Prostate gland (tissue), 2 donors: ENCODE measurements at regions not wholly inside any gene's neighbourhood (a gene's known extent, or its start where the extent isn't known, plus 50 kb on each side); places are given as distances from the start of the nearest gene placed in this dataset.

Experiments used
- DNase-seq: peaks from one replicate; pipeline ENCODE4 v3.0.0-alpha.2; 2019; ENCODE audit warnings: low spot score
- H3K27ac ChIP-seq, 2 donors: fragments of 200-600 bp; sonication (generic); 2 replicates each; pipeline ENCODE4 v1.5.1; 2017 to 2019
- H3K27me3 ChIP-seq: fragments of 200-600 bp; sonication (generic); replicated peaks from 2 replicates; pipeline ENCODE4 v1.5.1; 2019; ENCODE audit not compliant: insufficient read depth
- H3K36me3 ChIP-seq, 2 donors: fragments of 200-600 bp; sonication (generic); 1 replicate in 1 of 2; 2 replicates in 1 of 2; pipeline versions ENCODE4 v1.5.1 to v1.8.1; 2017 to 2019
- H3K4me1 ChIP-seq: fragments of 200-600 bp; sonication (generic); replicated peaks from 2 replicates; pipeline ENCODE4 v1.5.1; 2019
- H3K4me3 ChIP-seq, 2 donors: fragments of 200-600 bp; sonication (generic); 2 replicates each; pipeline ENCODE4 v1.5.1; 2017 to 2019
- H3K9me3 ChIP-seq: fragments of 200-600 bp; sonication (generic); 2 replicates; pipeline ENCODE4 v1.5.1; 2017
- POLR2A ChIP-seq: fragments of 450-650 bp; IDR thresholded peaks from one replicate; pipeline ENCODE4 v1.6.1; 2016; ENCODE audit warnings: antibody characterized with exemption, mild to moderate bottlenecking
- POLR2AphosphoS5 ChIP-seq: sonication (generic); formaldehyde crosslinking; IDR thresholded peaks from one replicate; pipeline ENCODE4 v1.6.1; 2017; ENCODE audit warnings: antibody characterized with exemption
- WGBS: methylation state at CpG from one replicate; pipeline ENCODE4 v1.1.5; 2018; 5-methylcytosine and 5-hydroxymethylcytosine counted together
- intact Hi-C: fragments of 100-400 bp; cut with DNase I; formaldehyde crosslinking; loops from one replicate; pipeline ENCODE4 v1.14.2; 2022
- TF ChIP-seq, protein P1 (sequence below), 4 experiments: fragments of 200-600 bp in 2 of 4; fragments of 450-650 bp in 2 of 4; sonication (generic) in 2 of 4; IDR thresholded peaks; 1 replicate in 3 of 4; 2 replicates in 1 of 4; pipeline ENCODE4 v1.5.1; 2016 to 2019; ENCODE audit warnings: antibody characterized with exemption in 4 of 4, mild to moderate bottlenecking in 2 of 4, moderate library complexity in 2 of 4

DNA sequence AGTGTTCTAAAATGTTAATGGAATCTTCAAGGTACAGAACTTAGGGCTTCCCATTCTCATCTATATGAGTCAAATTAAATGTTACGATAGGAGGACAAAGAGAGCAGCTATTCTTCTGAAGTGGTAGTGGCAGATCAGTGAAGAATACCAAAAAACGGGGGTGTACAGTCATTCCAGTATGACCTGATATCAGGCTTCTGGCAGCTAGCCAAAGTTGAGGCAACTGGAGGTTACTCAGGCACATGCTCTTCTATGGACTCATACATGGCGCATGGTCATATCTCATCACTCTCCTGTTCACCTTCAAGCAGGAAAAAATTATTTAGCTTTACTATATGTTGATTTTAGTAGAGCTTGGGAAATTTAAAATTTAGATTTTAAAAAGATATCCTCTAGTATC, 1608.8 kb downstream of the GRIK2 start:
- no peak for DNase-seq
- WGBS, result 70% methylated on average over 3 of the region's 3 CpGs
- no peaks in the 10 kb centered on the region for H3K4me1 ChIP-seq
- intact Hi-C loops, result no loop called here
- H3K4me3 ChIP-seq, result no peak overlapping the region
- no peaks in the 10 kb centered on the region for H3K9me3 ChIP-seq
- no peak overlapping the region for H3K27ac ChIP-seq
- no peaks in the 10 kb centered on the region for H3K36me3 ChIP-seq
- TF ChIP-seq POLR2A (no peak), POLR2AphosphoS5 (no peak)
- TF ChIP-seq, protein P1, sequence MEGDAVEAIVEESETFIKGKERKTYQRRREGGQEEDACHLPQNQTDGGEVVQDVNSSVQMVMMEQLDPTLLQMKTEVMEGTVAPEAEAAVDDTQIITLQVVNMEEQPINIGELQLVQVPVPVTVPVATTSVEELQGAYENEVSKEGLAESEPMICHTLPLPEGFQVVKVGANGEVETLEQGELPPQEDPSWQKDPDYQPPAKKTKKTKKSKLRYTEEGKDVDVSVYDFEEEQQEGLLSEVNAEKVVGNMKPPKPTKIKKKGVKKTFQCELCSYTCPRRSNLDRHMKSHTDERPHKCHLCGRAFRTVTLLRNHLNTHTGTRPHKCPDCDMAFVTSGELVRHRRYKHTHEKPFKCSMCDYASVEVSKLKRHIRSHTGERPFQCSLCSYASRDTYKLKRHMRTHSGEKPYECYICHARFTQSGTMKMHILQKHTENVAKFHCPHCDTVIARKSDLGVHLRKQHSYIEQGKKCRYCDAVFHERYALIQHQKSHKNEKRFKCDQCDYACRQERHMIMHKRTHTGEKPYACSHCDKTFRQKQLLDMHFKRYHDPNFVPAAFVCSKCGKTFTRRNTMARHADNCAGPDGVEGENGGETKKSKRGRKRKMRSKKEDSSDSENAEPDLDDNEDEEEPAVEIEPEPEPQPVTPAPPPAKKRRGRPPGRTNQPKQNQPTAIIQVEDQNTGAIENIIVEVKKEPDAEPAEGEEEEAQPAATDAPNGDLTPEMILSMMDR (IDR thresholded peaks at IDR 0.05), result no peak
- no peaks in the 10 kb centered on the region for H3K27me3 ChIP-seq

DNA sequence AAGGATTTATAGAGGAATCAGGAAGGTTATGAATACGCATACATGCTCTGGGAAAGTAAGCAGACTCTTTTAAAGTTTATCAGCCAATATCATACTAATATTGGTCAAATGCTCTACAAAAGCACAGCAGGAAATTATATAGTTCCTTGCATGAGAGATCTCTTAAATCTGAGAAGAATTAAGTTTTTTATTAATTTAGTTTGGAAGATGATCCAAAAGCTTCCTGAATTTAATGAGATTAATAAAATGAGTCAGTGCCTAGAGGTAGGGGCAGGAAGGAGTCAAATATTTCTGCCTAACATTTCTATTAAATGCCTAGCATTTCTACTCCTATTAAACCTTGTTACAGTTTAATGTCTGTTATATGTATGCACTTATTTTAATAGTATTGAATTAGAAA, 1608.2 kb downstream of the GRIK2 start:
- Histone ChIP-seq H3K36me3 (no peaks in the 10 kb centered on the region), H3K27me3 (no peaks in the 10 kb centered on the region), H3K4me1 (no peaks in the 10 kb centered on the region), H3K9me3 (no peaks in the 10 kb centered on the region), H3K4me3 (no peak overlapping the region), H3K27ac (no peak overlapping the region)
- TF ChIP-seq, protein P1 (IDR thresholded peaks at IDR 0.05), result no peak
- no peak for TF ChIP-seq POLR2A
- no peak for TF ChIP-seq POLR2AphosphoS5
- intact Hi-C loops, result no loop called here
- DNase-seq, result no peak
- 29% methylated on average over 1 of the region's 1 CpG for WGBS

DNA sequence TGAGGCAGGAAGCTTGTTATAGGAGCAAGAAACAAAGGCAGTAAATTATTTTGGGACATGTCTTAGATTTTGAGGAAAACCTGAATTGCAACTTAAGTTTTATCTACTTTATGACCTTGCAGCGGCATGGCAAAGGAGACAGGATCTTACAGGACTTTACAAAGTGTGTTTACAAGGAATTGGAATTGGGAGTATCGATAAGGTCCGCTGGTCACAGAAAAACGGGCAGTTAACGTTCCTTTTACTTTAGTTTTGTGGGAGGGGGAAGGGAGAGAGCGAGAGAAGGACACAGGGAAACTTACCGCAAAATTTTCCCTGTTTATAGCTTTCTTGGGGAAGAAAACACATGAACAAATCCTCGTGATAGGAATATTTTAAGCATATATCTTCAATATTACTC, 1607.2 kb downstream of the GRIK2 start:
- TF ChIP-seq POLR2A, result no peak
- TF ChIP-seq, protein P1 (IDR thresholded peaks at IDR 0.05), result no peak
- no peak for TF ChIP-seq POLR2AphosphoS5
- H3K9me3 ChIP-seq, result no peaks in the 10 kb centered on the region
- H3K4me1 ChIP-seq, result no peaks in the 10 kb centered on the region
- intact Hi-C loops, result no loop called here
- 22% methylated on average over 8 of the region's 8 CpGs for WGBS
- H3K36me3 ChIP-seq, result no peaks in the 10 kb centered on the region
- DNase-seq, result no peak
- H3K4me3 ChIP-seq, result no peak overlapping the region
- no peaks in the 10 kb centered on the region for H3K27me3 ChIP-seq
- no peak overlapping the region for H3K27ac ChIP-seq

DNA sequence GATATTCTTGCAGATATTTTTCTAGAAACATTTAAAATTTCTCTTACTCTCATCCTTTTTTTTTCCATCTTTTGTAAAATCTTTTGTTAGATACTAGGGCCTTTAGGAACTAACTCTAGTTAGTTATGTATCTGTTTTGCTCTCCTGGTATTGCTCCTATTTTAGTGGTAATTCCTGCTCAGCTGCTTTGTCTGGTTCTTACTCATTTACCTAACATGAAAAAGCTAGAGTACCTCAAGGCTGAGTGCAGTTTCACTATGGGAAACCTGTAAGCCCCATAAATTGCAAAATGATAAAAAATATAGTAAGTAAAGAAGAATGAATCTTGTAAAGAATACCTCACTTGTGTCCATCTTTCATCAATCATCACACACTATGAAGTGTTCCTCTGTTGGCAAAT, 1602.0 kb downstream of the GRIK2 start:
- H3K4me3 ChIP-seq, result no peak overlapping the region
- no peak overlapping the region for H3K27ac ChIP-seq
- H3K36me3 ChIP-seq, result no peaks in the 10 kb centered on the region
- H3K4me1 ChIP-seq, result no peaks in the 10 kb centered on the region
- no peaks in the 10 kb centered on the region for H3K9me3 ChIP-seq
- no peaks in the 10 kb centered on the region for H3K27me3 ChIP-seq
- TF ChIP-seq, protein P1 (IDR thresholded peaks at IDR 0.05), result no peak
- TF ChIP-seq POLR2A, result no peak
- TF ChIP-seq POLR2AphosphoS5, result no peak
- intact Hi-C loops, result no loop called here
- DNase-seq, result no peak

DNA sequence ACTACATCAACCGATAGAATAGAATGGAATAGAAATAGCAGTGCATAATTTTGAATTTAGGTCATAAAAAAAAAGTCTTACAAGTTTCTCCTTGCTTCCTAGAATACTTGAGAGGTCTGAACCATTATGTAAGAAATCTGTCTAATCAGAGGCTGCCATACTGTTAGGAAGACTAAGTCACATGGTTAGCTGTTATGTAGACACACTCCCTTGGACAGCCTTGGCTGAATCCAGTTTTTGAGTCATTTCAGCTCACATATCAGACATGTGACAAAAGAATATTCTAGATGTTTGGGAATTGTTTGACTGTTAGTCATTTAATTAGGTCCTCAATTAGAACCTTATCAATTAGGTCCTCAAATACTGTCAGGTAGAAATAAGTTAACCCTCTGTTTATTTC, 1601.4 kb downstream of the GRIK2 start:
- Histone ChIP-seq H3K27ac (no peak overlapping the region), H3K9me3 (no peaks in the 10 kb centered on the region), H3K4me1 (no peaks in the 10 kb centered on the region), H3K27me3 (no peaks in the 10 kb centered on the region), H3K36me3 (no peaks in the 10 kb centered on the region), H3K4me3 (no peak overlapping the region)
- DNase-seq, result no peak
- TF ChIP-seq, protein P1 (IDR thresholded peaks at IDR 0.05), result no peak
- TF ChIP-seq POLR2AphosphoS5, result no peak
- intact Hi-C loops, result no loop called here
- WGBS, result 98% methylated on average over 1 of the region's 1 CpG
